GM19468 (cell line): ENCODE measurements at regions not wholly inside any gene's neighbourhood (a gene's known extent, or its start where the extent isn't known, plus 50 kb on each side); places are given as distances from the start of the nearest gene placed in this dataset.

Experiments
- ATAC-seq: cut with Tn5 transposase; IDR thresholded peaks from one replicate; pipeline ENCODE4 v1.9.1; 2021; ENCODE audit warnings: mild to moderate bottlenecking, moderate library complexity, moderate number of reproducible peaks; ENCODE audit not compliant: unreplicated experiment; ENCODE audit errors: extremely low read depth

DNA sequence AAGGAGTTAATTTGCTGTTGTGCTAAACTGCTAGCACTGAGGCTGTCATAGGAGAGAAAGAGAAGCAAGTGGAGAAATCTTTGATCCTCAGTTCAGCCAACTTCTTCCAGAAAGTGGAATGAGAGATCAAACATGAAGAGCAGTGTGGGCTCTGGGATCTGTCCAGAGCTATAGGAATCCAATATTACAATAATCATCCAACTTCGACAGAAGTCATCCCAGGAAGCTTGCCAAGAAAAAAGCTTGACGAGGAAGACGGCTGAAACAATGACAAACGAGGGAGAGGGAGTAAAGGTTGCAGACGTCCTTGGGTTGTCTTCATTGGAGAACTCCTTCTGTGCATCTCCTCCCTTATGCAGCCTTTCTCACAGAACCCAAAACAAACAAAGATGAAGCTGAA is 496.2 kb downstream of the INSC start:
- no peak for ATAC-seq

DNA sequence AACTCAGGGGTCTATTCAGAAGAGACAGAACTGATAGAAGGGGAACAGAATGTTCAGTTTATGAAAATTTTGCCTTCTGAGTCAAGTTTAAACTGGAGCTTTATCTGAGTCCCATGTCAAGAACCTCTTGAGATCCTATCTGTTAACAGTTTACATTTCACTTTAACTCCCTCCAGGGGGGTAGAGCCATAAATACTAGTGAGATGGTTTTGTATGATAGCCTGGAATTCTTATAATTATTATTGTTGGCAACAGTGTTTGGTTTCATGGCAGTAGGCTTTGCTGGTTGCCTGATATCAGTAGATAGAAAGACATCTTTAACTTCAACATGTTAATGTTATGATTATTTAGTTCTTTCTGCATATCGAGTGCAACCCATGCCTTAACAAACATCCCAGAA is 498.5 kb downstream of the INSC start:
- ATAC-seq: no peak

DNA sequence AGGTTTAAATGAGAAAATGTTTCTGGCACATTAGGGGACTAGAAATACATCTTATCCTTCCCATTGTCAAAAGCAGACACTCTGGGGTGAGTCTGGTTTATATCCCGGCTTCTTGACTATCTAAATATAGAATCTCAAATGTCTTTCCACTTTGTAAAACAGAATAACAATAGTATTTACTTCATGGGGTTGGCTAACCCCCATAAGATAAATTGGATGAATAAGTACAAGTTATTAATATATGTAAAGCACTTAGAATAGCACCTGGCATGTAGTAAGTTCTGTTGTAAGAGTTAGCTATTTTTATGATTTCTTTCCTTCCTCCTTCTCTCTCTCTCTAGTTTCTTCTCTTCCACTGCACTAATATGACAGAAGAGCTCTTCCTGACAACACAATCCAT is 499.1 kb downstream of the INSC start:
- no peak for ATAC-seq

GRCh38 chr11:15615398-15616096 is 500.8 kb downstream of the INSC start:
- no peak for ATAC-seq

- no peak for ATAC-seq
Observed at GRCh38 chr11:15616130-15617105, 501.7 kb downstream of the INSC start.

- ATAC-seq: no peak
Observed at GRCh38 chr11:15617126-15617525, 502.4 kb downstream of the INSC start.

DNA sequence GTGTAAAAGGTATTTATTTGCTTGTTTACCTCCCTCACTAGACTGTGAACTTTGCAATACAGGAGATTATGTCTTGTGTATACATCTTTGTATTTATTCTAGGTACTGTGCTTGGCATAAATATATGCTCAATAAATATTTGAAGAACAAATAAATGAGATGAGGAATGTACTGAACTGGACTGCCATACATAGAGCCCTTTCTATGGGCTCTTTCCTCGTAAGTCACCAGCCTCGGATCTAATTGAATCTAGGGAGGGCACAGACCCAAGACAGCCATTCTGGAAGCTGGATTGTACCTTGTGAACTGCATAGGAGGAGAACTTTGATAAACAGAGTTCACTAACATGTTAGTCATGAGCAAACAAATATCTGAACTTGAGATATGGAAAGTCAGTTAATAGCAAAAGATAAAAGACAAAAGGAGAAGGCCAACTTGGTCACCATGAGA is 503.9 kb downstream of the INSC start:
- ATAC-seq: no peak

DNA sequence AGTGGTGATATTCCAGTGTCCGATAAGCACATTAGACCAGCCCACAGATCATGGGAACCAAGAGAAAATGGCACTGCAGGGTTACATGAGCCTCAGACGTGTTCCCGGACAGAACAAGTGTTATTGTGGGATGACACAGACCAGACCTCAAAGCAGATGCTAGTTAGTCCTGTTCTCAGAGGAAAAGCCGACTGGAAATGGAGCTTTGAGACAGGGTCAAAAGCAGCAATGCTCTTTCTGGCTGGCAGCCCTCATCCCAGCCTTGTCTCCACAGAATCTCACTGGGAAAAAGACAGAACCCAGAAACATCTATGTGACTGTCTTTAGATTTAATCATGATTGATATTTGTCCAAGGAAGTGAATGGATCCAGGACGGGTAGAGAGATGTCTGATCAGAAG is 506.8 kb downstream of the INSC start:
- ATAC-seq: no peak

DNA sequence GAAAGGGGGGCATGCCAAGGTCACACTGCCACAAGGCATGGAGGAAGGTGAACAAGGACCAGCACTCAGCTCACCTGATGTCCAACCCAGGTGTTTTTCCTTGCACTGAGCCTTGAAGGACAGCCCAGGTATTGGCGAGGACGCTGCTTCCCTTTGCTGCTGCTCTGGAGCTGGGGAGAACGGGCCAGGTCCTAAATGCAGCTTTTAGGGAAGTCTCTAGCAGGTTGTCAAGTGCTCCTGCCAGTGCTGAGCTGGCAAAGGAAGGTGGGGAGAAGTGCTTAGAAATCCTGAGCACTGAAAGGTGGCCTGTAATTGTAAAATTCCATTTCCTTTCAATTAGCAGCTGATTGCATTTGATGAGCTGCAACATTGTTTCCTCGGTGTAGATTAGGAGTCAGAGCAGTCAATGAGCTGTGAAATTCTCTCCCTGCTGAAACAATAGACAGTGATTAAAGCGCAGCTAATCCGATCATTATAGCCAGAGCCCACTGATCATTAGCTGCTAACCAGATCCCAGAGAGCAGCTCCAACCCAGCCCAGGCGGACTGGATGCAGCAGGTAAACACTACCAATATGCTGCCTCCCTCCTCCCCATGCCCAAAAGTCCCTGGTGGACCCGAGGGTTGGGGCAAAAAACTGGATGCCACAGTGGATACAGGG is 507.6 kb downstream of the INSC start:
- ATAC-seq: no peak

DNA sequence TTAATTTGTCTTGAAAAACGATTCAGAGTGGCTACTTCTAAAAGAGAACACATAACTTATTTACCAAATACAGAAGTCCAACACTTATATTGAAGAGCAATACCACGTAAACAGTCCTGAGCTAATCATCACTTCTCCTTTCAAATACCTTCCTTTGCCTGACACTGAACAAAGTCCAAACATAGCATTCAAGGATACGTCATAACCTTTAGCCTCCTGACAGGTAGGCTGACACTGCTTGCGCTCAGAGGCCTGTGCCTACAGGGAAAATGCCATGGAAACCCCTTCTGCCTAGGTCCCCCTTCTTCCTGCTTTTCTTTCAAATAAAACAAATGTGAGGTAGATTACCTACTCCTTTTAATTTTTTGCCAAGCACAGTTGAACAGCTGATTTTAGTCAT is 510.0 kb downstream of the INSC start:
- ATAC-seq: no peak

GRCh38 chr11:15625691-15626090 is 511.0 kb downstream of the INSC start:
- ATAC-seq: no peak

DNA sequence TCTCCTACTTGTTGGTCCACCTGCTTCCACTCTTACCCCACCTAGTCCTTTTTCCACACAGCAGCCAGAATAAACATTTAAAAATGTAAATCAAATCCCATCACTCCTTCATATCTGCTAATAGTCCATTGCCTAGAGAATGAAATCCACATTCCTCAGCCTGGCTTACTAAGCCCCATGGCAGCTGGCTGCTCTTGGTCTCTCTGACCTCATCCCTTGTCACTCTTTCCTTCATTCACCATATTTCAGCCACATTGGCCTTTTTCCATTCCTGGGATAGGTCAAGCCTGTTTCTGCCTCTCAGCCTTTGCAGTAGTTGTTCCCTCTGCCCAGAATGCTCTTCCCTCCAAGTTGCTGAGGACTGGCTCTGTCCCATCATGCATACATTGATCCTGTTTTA is 512.8 kb downstream of the INSC start:
- no peak for ATAC-seq

GRCh38 chr11:15629690-15630321 is 515.1 kb downstream of the INSC start:
- no peak for ATAC-seq

DNA sequence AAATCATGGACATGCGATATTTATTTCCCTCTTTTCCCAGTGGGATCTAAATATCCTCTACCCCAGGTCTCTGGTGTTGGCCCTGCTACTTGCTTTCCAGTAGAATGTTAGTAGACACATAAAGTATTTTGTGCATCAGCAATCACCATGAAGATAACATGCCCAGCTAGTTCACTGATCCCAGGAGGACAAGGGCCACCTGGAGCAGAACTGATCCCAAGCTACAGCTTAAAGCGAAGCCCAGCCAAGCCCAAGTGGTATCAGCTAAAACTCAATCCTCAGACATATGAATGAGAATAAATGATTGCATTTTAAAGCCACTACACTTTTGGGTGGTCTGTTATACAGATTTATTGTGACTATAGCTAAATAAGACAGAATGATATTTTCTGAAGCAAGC is 516.2 kb downstream of the INSC start:
- ATAC-seq: no peak

- ATAC-seq: no peak
Observed at GRCh38 chr11:15635521-15635920, 520.8 kb downstream of the INSC start.

GRCh38 chr11:15636521-15637089 is 521.9 kb downstream of the INSC start:
- no peak for ATAC-seq

DNA sequence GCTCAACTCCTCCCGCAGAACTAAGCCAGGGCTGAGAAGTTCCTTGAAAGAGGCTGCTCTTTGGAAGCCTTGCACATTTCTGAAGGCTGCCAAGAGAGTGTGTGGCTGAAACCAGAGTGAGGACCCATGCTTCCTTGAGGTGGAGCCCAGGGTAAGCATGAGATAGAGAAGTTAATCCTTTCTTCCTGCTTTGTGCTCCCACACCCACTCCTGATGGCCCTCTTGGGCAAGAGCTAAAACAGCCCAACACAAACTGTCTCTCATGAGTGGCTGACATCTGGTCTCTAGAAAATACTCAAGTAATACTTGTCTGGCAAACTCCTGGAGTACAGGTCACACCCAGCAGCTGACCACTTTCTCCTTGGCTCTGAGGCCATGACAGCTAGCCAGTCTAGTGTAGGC is 523.7 kb downstream of the INSC start:
- ATAC-seq: no peak

DNA sequence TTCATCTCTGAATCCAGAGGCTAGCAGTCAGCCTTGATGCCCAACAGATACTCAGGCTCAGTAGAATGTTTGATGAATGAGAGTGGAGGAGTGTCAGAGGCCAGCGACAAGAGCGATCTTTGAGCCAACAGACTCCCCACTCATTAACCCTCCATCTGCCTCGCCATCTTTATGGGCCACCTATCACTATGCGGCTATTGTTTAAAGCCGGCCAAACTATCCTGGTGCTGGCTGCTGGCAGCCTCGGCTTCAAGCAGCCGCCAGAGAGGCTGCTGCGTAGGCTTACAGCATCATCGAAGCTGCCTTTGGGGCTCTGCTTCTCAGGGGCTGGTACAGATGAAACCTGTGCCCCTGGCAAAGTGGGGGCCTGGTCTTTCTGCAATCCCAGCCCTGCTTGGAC is 525.6 kb downstream of the INSC start:
- no peak for ATAC-seq

DNA sequence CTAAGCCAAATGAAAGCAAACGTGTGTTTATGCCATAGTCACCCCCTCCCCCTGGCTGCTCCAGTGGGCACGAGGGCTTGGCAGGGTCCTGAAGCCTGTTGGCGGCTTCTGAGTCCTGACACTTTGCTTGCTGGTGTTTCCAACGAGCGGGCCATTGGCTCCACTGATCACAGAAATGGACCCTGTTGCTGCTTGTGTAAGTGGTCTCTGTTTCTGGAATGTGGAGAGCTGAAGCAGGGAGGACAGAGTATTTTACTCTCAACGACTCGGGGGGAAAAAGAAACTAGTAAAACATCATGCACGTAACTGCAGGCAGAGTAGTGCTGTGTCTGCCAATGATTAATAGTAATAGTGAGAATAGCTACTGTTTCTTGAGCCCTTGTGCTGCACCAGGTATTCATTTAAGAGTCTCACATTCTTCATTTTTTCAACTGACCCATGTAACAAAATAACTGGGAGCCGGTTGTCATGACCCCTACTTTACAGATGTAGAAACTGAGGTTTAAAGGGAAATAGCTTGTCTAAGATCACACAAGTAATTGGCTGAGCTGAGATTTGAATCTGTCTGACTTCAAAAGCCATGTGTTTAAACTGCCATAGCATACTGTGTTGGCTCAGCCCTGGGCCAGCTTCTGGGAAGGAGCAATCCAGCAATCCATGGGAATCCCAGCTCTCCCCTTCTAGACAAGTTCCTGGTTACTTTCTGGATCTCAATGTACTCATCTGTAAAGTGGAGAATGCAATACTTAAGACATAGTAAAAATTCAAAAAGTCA is 526.7 kb downstream of the INSC start:
- ATAC-seq: no peak
